Activated CD8-positive, alpha-beta memory T cell treated with anti-CD3 and anti-CD28 coated beads for 1 hour (primary cell): ENCODE measurements at regions not wholly inside any gene's neighbourhood (a gene's known extent, or its start where the extent isn't known, plus 50 kb on each side); places are given as distances from the start of the nearest gene placed in this dataset.

Source experiments
- DNase-seq, 2 donors: peaks; one replicate each; pipeline ENCODE4 v3.0.0-alpha.2; 2020; ENCODE audit warnings: low read depth in 1 of 2; ENCODE audit errors: extremely low read depth in 1 of 2

GRCh38 chr4:128338634-128339355, 51.2 kb upstream of the PGRMC2 start:
- no peak for DNase-seq

- no peak for DNase-seq
Observed at GRCh38 chr4:128337863-128338262, 50.2 kb upstream of the PGRMC2 start.
